Gastroesophageal sphincter (tissue), 3 donors: ENCODE measurements at regions not wholly inside any gene's neighbourhood (a gene's known extent, or its start where the extent isn't known, plus 50 kb on each side); places are given as distances from the start of the nearest gene placed in this dataset.

Experiments used
- EP300 ChIP-seq: sonication (generic); formaldehyde crosslinking; IDR thresholded peaks from one replicate; pipeline ENCODE4 v1.6.1; 2017; ENCODE audit warnings: antibody characterized with exemption, mild to moderate bottlenecking
- POLR2AphosphoS5 ChIP-seq: sonication (generic); formaldehyde crosslinking; IDR thresholded peaks from one replicate; pipeline ENCODE4 v1.6.1; 2017; ENCODE audit warnings: antibody characterized with exemption
- TF ChIP-seq, protein P1 (sequence below), 4 experiments: fragments of 200-600 bp in 2 of 4; fragments of 450-650 bp in 2 of 4; sonication (generic) in 1 of 4; IDR thresholded peaks; one replicate each; pipeline ENCODE4 v1.5.1; 2017 to 2019; ENCODE audit warnings: antibody characterized with exemption in 4 of 4, mild to moderate bottlenecking in 2 of 4, moderate library complexity in 2 of 4

DNA sequence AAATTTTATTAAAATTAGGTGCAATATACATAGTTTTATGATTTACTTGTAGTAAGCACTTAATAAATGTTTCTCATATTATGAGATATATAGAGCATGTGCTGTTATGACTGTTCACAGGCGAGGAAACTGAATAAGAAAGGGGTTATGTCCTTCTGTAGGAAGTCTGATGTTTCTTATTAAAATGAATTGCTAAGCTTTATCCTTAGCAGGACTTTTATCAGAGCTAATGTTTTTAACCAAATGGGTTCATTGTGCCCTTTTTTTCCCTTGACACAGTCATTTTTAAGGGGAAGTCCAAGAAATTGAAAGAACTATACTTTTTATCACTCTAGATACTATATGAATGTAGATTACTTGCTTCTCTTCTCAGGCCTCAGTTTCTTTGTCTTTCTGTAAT lies 285.2 kb downstream of the PTPRC start:
- TF ChIP-seq EP300 (no peak), POLR2AphosphoS5 (no peak)
- TF ChIP-seq, protein P1, sequence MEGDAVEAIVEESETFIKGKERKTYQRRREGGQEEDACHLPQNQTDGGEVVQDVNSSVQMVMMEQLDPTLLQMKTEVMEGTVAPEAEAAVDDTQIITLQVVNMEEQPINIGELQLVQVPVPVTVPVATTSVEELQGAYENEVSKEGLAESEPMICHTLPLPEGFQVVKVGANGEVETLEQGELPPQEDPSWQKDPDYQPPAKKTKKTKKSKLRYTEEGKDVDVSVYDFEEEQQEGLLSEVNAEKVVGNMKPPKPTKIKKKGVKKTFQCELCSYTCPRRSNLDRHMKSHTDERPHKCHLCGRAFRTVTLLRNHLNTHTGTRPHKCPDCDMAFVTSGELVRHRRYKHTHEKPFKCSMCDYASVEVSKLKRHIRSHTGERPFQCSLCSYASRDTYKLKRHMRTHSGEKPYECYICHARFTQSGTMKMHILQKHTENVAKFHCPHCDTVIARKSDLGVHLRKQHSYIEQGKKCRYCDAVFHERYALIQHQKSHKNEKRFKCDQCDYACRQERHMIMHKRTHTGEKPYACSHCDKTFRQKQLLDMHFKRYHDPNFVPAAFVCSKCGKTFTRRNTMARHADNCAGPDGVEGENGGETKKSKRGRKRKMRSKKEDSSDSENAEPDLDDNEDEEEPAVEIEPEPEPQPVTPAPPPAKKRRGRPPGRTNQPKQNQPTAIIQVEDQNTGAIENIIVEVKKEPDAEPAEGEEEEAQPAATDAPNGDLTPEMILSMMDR (IDR thresholded peaks at IDR 0.05) = no peak
